HEK293 (cell line): ENCODE measurements at regions not wholly inside any gene's neighbourhood (a gene's known extent, or its start where the extent isn't known, plus 50 kb on each side); places are given as distances from the start of the nearest gene placed in this dataset.

Experiments
- CTCF ChIA-PET: fragments of 350-600 bp; formaldehyde crosslinking; extraction: SDS; loops from one replicate; lab custom pipeline; 2021; ENCODE audit warnings: antibody characterized with exemption; lab: Yijun Ruan, JAX
- POLR2A ChIA-PET: fragments of 300-600 bp; formaldehyde crosslinking; extraction: SDS; loops from one replicate; lab custom pipeline; 2020; ENCODE audit warnings: antibody characterized with exemption, inconsistent platforms; lab: Yijun Ruan, JAX
- H3K27ac ChIP-seq: fragments of 200-500 bp; sonication (Bioruptor generic); 2 replicates; pipeline ENCODE4 v1.5.1; 2014; ENCODE audit warnings: low read depth, low read length, control low read depth, inconsistent platforms; ENCODE audit errors: extremely low read depth
- H3K36me3 ChIP-seq, 2 experiments: fragments of 200-500 bp in 1 of 2; sonication (Bioruptor generic) in 1 of 2; 1 replicate in 1 of 2; 2 replicates in 1 of 2; pipeline ENCODE4 v1.5.1; 2014 to 2017; ENCODE audit warnings: inconsistent platforms in 2 of 2, low read length in 2 of 2; ENCODE audit not compliant: control insufficient read depth in 2 of 2, insufficient read depth in 1 of 2
- H3K4me1 ChIP-seq: fragments of 200-500 bp; sonication (Bioruptor generic); 2 replicates; pipeline ENCODE4 v1.5.1; 2014; ENCODE audit warnings: mild to moderate bottlenecking, low read length, inconsistent platforms; ENCODE audit not compliant: control insufficient read depth, insufficient read depth
- H3K4me3 ChIP-seq: 2 replicates; pipeline ENCODE4 v1.5.1; 2011; ENCODE audit warnings: low read depth, mild to moderate bottlenecking, control low read depth, low read length, moderate library complexity
- H3K9me3 ChIP-seq: fragments of 200-500 bp; sonication (Bioruptor generic); 2 replicates; pipeline ENCODE4 v1.5.1; 2014; ENCODE audit warnings: low read depth, low read length, inconsistent platforms; ENCODE audit not compliant: control insufficient read depth, insufficient read depth
- EGR2 ChIP-seq: fragments of 450-650 bp; formaldehyde crosslinking; IDR thresholded peaks from 2 replicates; pipeline ENCODE4 v1.5.1; 2016; ENCODE audit warnings: low read depth, missing biosample characterization, missing genetic modification characterization
- GLIS2 ChIP-seq: fragments of 450-650 bp; formaldehyde crosslinking; IDR thresholded peaks from 2 replicates; pipeline ENCODE4 v1.5.1; 2016; ENCODE audit warnings: missing biosample characterization, missing genetic modification characterization
- ZBTB17 ChIP-seq: fragments of 450-650 bp; formaldehyde crosslinking; IDR thresholded peaks from 2 replicates; pipeline ENCODE4 v1.5.1; 2016; ENCODE audit warnings: missing biosample characterization, missing genetic modification characterization
- ZNF211 ChIP-seq: fragments of 450-650 bp; formaldehyde crosslinking; IDR thresholded peaks from 2 replicates; pipeline ENCODE4 v1.5.1; 2016; ENCODE audit warnings: low read depth, missing biosample characterization, missing genetic modification characterization
- ZNF221 ChIP-seq: fragments of 450-650 bp; formaldehyde crosslinking; IDR thresholded peaks from 2 replicates; pipeline ENCODE4 v1.5.1; 2017; ENCODE audit warnings: missing biosample characterization, missing genetic modification characterization, borderline replicate concordance
- ZNF292 ChIP-seq: fragments of 450-650 bp; formaldehyde crosslinking; IDR thresholded peaks from 2 replicates; pipeline ENCODE4 v1.5.1; 2016; ENCODE audit warnings: low read depth, missing biosample characterization, missing genetic modification characterization, borderline replicate concordance
- ZNF514 ChIP-seq: fragments of 450-650 bp; formaldehyde crosslinking; IDR thresholded peaks from 2 replicates; pipeline ENCODE4 v1.5.1; 2016; ENCODE audit warnings: missing biosample characterization, missing genetic modification characterization
- ZNF677 ChIP-seq: fragments of 450-650 bp; IDR thresholded peaks from 2 replicates; pipeline ENCODE4 v1.5.0; 2018; ENCODE audit warnings: missing biosample characterization, mild to moderate bottlenecking, missing genetic modification characterization, moderate library complexity
- TF ChIP-seq, protein P1 (sequence below): fragments of 450-650 bp; formaldehyde crosslinking; IDR thresholded peaks from 2 replicates; pipeline ENCODE4 v1.5.1; 2016; ENCODE audit warnings: missing biosample characterization, missing genetic modification characterization, low read depth
- TF ChIP-seq, protein P2 (sequence below): fragments of 450-650 bp; formaldehyde crosslinking; IDR thresholded peaks from 2 replicates; pipeline ENCODE4 v1.5.1; 2017; ENCODE audit warnings: missing biosample characterization, missing genetic modification characterization
- TF ChIP-seq, protein P3 (sequence below): fragments of 450-650 bp; formaldehyde crosslinking; IDR thresholded peaks from 2 replicates; pipeline ENCODE4 v1.5.1; 2016; ENCODE audit warnings: missing biosample characterization, missing genetic modification characterization
- TF ChIP-seq, protein P4 (sequence below): fragments of 450-650 bp; formaldehyde crosslinking; IDR thresholded peaks from 2 replicates; pipeline ENCODE4 v1.5.1; 2016; ENCODE audit warnings: missing biosample characterization, missing genetic modification characterization
- TF ChIP-seq, protein P5 (sequence below): fragments of 450-650 bp; formaldehyde crosslinking; IDR thresholded peaks from 2 replicates; pipeline ENCODE4; 2016; ENCODE audit warnings: missing biosample characterization, missing genetic modification characterization
- TF ChIP-seq, protein P6 (sequence below): fragments of 450-650 bp; formaldehyde crosslinking; IDR thresholded peaks from 2 replicates; pipeline ENCODE4 v1.5.0; 2017; ENCODE audit warnings: missing biosample characterization, missing genetic modification characterization, borderline replicate concordance
- TF ChIP-seq, protein P7 (sequence below): fragments of 450-650 bp; formaldehyde crosslinking; IDR thresholded peaks from 2 replicates; pipeline ENCODE4 v1.5.1; 2016; ENCODE audit warnings: missing biosample characterization, missing genetic modification characterization

DNA sequence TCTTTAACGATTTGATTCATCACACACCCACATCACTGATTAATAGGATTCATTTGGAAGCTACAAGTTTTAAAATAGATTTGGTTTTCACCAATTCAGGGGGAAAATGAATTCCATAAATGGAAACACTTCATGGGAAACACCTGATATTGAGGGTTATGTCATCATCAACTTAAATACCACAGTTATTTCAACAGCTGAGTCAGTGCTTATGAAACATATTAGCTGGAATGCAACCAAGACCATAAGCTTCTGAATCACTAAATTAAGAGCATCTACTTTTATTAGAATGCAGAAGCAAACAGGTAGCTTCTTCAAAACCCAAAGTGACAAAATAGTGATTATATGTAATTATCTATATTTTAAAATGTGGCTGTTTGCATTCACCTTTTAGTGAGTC, 207.8 kb upstream of the DCAF8L1 start (continued):
- TF ChIP-seq, protein P1, sequence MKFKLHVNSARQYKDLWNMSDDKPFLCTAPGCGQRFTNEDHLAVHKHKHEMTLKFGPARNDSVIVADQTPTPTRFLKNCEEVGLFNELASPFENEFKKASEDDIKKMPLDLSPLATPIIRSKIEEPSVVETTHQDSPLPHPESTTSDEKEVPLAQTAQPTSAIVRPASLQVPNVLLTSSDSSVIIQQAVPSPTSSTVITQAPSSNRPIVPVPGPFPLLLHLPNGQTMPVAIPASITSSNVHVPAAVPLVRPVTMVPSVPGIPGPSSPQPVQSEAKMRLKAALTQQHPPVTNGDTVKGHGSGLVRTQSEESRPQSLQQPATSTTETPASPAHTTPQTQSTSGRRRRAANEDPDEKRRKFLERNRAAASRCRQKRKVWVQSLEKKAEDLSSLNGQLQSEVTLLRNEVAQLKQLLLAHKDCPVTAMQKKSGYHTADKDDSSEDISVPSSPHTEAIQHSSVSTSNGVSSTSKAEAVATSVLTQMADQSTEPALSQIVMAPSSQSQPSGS = no peak
- TF ChIP-seq, protein P2, sequence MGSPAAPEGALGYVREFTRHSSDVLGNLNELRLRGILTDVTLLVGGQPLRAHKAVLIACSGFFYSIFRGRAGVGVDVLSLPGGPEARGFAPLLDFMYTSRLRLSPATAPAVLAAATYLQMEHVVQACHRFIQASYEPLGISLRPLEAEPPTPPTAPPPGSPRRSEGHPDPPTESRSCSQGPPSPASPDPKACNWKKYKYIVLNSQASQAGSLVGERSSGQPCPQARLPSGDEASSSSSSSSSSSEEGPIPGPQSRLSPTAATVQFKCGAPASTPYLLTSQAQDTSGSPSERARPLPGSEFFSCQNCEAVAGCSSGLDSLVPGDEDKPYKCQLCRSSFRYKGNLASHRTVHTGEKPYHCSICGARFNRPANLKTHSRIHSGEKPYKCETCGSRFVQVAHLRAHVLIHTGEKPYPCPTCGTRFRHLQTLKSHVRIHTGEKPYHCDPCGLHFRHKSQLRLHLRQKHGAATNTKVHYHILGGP = no peak
- no peak for TF ChIP-seq GLIS2 (tag by site-specific recombination)
- no peak for TF ChIP-seq ZNF514 (tag by site-specific recombination)
- TF ChIP-seq, protein P3, sequence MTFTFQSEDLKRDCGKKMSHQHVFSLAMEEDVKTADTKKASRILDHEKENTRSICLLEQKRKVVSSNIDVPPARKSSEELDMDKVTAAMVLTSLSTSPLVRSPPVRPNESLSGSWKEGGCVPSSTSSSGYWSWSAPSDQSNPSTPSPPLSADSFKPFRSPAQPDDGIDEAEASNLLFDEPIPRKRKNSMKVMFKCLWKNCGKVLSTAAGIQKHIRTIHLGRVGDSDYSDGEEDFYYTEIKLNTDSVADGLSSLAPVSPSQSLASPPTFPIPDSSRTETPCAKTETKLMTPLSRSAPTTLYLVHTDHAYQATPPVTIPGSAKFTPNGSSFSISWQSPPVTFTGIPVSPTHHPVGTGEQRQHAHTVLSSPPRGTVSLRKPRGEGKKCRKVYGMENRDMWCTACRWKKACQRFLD = no peak
- TF ChIP-seq ZNF211 (tag by site-specific recombination) = no peak
- TF ChIP-seq, protein P4, sequence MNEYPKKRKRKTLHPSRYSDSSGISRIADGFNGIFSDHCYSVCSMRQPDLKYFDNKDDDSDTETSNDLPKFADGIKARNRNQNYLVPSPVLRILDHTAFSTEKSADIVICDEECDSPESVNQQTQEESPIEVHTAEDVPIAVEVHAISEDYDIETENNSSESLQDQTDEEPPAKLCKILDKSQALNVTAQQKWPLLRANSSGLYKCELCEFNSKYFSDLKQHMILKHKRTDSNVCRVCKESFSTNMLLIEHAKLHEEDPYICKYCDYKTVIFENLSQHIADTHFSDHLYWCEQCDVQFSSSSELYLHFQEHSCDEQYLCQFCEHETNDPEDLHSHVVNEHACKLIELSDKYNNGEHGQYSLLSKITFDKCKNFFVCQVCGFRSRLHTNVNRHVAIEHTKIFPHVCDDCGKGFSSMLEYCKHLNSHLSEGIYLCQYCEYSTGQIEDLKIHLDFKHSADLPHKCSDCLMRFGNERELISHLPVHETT (tag by site-specific recombination) = no peak
- TF ChIP-seq ZNF677 (tag by site-specific recombination) = no peak
- no peak for TF ChIP-seq ZBTB17 (tag by site-specific recombination)
- TF ChIP-seq, protein P5, sequence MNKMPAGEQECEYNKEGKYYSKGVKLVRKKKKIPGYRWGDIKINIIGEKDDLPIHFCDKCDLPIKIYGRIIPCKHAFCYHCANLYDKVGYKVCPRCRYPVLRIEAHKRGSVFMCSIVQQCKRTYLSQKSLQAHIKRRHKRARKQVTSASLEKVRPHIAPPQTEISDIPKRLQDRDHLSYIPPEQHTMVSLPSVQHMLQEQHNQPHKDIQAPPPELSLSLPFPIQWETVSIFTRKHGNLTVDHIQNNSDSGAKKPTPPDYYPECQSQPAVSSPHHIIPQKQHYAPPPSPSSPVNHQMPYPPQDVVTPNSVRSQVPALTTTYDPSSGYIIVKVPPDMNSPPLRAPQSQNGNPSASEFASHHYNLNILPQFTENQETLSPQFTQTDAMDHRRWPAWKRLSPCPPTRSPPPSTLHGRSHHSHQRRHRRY (tag by site-specific recombination) = no peak

DNA sequence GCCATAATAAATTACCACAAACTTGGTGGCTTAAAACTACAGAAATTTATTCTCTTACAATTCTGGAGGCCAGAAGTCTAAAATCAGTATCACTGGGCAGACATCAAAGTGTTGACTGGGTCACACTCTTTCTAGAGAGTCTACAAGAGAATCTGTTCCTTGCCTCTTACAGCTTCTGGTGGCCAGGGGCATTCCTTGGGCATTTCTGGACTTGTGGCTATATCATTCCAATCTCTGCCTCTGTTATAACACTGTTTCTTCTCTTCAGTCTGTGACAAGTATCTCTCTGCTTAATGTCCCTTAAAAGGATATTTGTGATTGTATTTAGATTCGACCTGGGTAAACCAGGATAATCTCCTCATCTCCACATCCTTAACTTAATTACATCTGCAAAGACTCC, 207.3 kb upstream of the DCAF8L1 start:
- Histone ChIP-seq H3K9me3 (no peaks in the 10 kb centered on the region), H3K27ac (no peak overlapping the region), H3K36me3 (no peaks in the 10 kb centered on the region), H3K4me3 (no peak overlapping the region), H3K4me1 (no peaks in the 10 kb centered on the region)
- ChIA-PET POLR2A (no interaction called here), CTCF (interaction anchor here (1.9 kb wide), 1 partner anchor 12 kb away, joined by 7 read pairs; no protein-coding TSS in a partner anchor)
- TF ChIP-seq, protein P6, sequence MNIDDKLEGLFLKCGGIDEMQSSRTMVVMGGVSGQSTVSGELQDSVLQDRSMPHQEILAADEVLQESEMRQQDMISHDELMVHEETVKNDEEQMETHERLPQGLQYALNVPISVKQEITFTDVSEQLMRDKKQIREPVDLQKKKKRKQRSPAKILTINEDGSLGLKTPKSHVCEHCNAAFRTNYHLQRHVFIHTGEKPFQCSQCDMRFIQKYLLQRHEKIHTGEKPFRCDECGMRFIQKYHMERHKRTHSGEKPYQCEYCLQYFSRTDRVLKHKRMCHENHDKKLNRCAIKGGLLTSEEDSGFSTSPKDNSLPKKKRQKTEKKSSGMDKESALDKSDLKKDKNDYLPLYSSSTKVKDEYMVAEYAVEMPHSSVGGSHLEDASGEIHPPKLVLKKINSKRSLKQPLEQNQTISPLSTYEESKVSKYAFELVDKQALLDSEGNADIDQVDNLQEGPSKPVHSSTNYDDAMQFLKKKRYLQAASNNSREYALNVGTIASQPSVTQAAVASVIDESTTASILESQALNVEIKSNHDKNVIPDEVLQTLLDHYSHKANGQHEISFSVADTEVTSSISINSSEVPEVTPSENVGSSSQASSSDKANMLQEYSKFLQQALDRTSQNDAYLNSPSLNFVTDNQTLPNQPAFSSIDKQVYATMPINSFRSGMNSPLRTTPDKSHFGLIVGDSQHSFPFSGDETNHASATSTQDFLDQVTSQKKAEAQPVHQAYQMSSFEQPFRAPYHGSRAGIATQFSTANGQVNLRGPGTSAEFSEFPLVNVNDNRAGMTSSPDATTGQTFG (tag by site-specific recombination) = no peak
- TF ChIP-seq, protein P7, sequence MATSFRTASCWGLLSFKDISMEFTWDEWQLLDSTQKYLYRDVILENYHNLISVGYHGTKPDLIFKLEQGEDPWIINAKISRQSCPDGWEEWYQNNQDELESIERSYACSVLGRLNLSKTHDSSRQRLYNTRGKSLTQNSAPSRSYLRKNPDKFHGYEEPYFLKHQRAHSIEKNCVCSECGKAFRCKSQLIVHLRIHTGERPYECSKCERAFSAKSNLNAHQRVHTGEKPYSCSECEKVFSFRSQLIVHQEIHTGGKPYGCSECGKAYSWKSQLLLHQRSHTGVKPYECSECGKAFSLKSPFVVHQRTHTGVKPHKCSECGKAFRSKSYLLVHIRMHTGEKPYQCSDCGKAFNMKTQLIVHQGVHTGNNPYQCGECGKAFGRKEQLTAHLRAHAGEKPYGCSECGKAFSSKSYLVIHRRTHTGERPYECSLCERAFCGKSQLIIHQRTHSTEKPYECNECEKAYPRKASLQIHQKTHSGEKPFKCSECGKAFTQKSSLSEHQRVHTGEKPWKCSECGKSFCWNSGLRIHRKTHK (tag by site-specific recombination) = no peak

DNA sequence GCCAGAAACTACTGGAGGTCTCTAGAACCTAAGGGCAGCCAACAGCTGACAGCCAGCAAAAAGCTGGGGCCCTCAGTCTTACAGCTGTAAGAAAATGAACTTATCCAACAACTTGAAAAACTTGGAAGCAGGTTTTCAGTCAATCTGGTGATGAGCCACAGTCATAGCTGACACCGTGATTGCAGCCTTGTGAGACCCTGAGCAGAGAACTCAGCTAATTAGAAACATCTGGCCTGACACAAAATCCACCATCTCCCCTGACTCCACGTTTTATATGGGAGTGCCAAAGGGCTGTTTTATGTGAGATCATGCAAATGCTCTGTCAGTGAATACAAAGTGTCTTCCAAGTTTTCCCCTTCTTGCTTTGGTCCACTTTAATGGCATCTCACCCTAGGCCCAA, 198.8 kb upstream of the DCAF8L1 start:
- POLR2A ChIA-PET = no interaction called here
- no peaks in the 10 kb centered on the region for H3K9me3 ChIP-seq
- no peaks in the 10 kb centered on the region for H3K36me3 ChIP-seq
- H3K27ac ChIP-seq = no peak overlapping the region
- H3K4me3 ChIP-seq = no peak overlapping the region
- CTCF ChIA-PET = interaction anchor here (0.8 to 1.2 kb wide), 2 partner anchors 9 to 10 kb away, joined by 3 read pairs; no protein-coding TSS in a partner anchor
- H3K4me1 ChIP-seq = no peaks in the 10 kb centered on the region
- TF ChIP-seq EGR2 (tag by site-specific recombination) (no peak), ZNF221 (tag by site-specific recombination) (no peak), ZNF292 (tag by site-specific recombination) (no peak)
- TF ChIP-seq, all 188 proteins: peak for 0
